Epithelial cell of esophagus (primary cell): ENCODE measurements at regions not wholly inside any gene's neighbourhood (a gene's known extent, or its start where the extent isn't known, plus 50 kb on each side); places are given as distances from the start of the nearest gene placed in this dataset.

ENCODE experiments used
- DNase-seq: peaks from one replicate; pipeline ENCODE4 v3.0.0; 2010; ENCODE audit warnings: low read depth
- H3K4me3 ChIP-seq: 2 replicates; pipeline ENCODE4 v1.5.1; 2011; ENCODE audit warnings: mild to moderate bottlenecking, low read length, control low read depth
- TF ChIP-seq, protein P1 (sequence below): IDR thresholded peaks from 2 replicates; pipeline ENCODE4 v1.5.1; 2011; ENCODE audit warnings: low read depth, mild to moderate bottlenecking, low read length, control low read depth, inconsistent platforms; ENCODE audit not compliant: insufficient read depth; ENCODE audit errors: missing control alignments

DNA sequence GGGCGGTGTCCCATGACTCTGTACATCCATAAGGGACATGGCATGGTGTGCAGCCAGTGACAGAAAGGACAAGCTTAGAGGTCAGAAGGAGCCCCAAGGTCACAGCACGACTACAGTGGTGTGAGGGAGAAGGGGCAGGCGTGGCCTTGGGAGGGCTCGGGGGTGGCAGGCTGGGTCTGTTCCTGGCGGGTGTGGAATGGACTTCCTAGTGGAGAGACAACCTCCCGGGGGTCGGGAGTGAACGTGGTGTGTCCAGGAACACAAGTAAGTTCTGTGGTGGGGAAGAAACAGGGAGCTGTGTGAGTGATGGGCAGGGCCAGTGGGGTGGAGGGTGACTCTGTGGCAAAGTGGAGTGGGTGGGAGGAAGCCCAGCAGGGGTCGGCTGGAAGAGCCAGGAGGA lies 279.3 kb downstream of the TEX29 start:
- no peak for DNase-seq
- H3K4me3 ChIP-seq, result no peak overlapping the region
- TF ChIP-seq, protein P1, sequence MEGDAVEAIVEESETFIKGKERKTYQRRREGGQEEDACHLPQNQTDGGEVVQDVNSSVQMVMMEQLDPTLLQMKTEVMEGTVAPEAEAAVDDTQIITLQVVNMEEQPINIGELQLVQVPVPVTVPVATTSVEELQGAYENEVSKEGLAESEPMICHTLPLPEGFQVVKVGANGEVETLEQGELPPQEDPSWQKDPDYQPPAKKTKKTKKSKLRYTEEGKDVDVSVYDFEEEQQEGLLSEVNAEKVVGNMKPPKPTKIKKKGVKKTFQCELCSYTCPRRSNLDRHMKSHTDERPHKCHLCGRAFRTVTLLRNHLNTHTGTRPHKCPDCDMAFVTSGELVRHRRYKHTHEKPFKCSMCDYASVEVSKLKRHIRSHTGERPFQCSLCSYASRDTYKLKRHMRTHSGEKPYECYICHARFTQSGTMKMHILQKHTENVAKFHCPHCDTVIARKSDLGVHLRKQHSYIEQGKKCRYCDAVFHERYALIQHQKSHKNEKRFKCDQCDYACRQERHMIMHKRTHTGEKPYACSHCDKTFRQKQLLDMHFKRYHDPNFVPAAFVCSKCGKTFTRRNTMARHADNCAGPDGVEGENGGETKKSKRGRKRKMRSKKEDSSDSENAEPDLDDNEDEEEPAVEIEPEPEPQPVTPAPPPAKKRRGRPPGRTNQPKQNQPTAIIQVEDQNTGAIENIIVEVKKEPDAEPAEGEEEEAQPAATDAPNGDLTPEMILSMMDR, result no peak

DNA sequence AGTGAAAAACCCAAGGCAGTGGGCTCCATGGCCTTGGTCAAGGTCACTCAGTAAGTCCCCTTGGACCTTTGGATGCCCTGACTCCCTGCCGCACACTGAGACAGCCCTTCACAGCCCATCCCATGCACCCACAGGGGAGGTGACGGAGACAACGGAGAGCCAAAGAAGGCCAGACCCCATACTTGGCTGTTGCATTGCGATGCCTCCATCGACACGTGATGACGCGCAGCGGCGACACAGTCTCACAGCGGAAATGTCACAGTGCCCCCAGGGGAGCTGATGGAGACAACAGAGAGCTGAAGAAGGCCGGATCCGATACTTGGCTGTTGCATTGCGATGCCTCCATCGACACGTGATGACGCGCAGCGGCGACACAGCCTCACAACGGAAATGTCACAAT lies 282.4 kb downstream of the TEX29 start:
- TF ChIP-seq, protein P1, result no peak
- DNase-seq, result no peak
- no peak overlapping the region for H3K4me3 ChIP-seq

DNA sequence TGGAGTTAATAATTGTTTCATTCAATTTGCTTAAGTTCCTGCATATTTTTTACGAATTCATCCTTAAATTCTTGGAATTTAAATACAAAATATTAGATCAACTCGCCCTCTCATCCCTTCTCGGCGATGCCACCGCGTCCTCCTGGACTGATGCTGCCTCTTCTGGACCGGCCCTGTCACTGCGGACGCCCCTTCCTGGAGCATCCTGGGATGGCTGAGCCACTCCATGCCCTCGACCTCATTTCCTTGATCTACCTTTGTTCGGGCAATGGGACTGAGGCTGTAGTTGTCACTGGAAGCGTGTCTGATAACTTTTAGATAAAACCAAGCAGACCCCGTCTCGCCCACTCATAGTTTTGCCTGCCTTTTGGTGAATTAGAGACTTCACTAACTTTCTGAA lies 283.7 kb downstream of the TEX29 start:
- TF ChIP-seq, protein P1, result no peak
- H3K4me3 ChIP-seq, result no peak overlapping the region
- no peak for DNase-seq

DNA sequence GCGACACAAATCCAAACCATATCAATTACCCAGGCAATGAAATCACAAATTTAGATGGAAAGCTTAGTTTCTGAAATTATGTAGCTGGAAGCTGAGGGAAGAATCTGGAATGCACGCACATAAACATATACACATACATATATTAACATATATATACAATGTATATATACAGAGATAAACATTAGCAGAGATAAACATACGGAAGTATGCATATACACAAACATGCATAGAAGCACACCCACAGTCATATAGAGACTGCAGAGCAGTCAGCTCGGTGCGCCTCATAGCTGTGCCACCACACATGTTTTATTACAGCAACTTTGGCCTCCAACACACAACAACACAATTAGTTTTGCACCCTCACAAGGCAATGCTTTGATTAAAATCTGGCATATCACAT lies 288.1 kb downstream of the TEX29 start:
- TF ChIP-seq, protein P1, result no peak
- DNase-seq, result no peak
- no peak overlapping the region for H3K4me3 ChIP-seq

DNA sequence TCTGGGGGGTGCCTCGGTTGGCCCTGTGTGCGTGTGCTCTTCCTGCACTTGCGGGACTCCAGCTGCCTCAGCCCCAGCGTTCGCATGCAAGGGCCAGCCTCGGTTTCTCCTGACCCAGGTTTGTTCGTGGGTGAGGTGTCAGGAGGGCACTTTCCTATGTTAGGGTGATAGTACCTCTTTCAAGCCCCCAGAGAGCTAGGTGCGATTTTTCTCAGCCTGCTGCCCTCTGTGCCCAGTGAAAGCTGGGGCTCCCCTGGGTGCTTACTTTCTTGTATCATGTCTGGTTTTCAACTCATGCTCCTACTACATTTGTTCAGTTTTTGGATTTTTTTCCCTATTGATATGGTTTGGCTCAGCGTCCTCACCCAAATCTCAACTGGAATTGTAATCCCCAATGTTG lies 289.2 kb downstream of the TEX29 start:
- H3K4me3 ChIP-seq, result no peak overlapping the region
- TF ChIP-seq, protein P1, result no peak
- no peak for DNase-seq

DNA sequence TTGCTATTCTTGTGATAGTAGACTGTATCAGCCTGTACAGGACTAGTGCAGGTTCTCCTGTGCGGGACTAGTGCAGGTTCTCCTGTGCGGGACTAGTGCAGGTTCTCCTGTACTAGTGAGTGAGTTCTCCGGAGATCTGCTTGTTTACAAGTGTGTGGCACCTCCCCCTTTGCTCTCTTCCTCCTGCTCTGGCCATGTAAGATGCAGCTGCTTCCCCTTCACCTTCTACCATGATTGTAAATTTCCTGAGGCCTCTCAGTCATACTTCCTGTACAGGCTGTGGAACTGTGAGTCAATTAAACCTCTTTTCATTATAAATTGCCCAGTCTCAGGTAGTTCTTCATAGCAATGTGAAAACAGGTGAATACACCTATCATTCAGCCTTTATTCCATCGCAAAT lies 289.6 kb downstream of the TEX29 start:
- no peak overlapping the region for H3K4me3 ChIP-seq
- TF ChIP-seq, protein P1, result no peak
- DNase-seq, result no peak

DNA sequence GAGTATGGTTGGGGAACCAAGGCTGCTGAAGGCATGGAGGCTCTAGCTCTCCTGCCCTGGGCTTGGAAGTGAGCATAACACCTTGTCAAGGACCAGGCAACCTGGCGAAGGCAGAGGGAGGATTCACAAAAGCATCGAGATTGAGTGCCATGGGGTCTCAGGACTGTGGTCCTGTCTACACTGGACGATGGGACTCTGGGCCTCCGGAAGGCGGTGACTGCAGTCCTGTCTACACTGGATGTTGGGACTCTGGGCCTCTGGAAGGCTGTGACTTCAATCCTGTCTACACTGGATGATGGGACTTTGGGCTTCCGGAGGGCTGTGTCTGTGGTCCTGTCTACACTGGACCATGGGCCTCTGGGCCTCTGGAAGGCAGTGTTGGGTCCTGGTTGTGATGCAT lies 290.4 kb downstream of the TEX29 start:
- no peak overlapping the region for H3K4me3 ChIP-seq
- TF ChIP-seq, protein P1, result no peak
- DNase-seq, result no peak
